Neuronal stem cell (in vitro differentiated cells): ENCODE measurements at regions not wholly inside any gene's neighbourhood (a gene's known extent, or its start where the extent isn't known, plus 50 kb on each side); places are given as distances from the start of the nearest gene placed in this dataset.

ENCODE experiments used
- DNase-seq: peaks from one replicate; pipeline ENCODE4 v3.0.0-alpha.2; 2013; ENCODE audit warnings: low spot score
- H2AFZ ChIP-seq: one replicate; pipeline ENCODE4 v1.6.1; 2013; ENCODE audit warnings: mild to moderate bottlenecking, low read length, inconsistent platforms
- H2AK5ac ChIP-seq: 2 replicates; pipeline ENCODE4 v1.6.1; 2013; ENCODE audit warnings: low read depth, mild to moderate bottlenecking, inconsistent platforms, low read length, moderate library complexity, mixed read lengths
- H2BK120ac ChIP-seq: 2 replicates; pipeline ENCODE4 v1.6.1; 2013; ENCODE audit warnings: low read depth, mild to moderate bottlenecking, inconsistent platforms, low read length, moderate library complexity, mixed read lengths
- H2BK12ac ChIP-seq: one replicate; pipeline ENCODE4 v1.6.1; 2013; ENCODE audit warnings: low read length, inconsistent platforms
- H2BK15ac ChIP-seq: 2 replicates; pipeline ENCODE4 v1.6.1; 2013; ENCODE audit warnings: mild to moderate bottlenecking, low read length, inconsistent platforms, mixed read lengths
- H2BK5ac ChIP-seq: one replicate; pipeline ENCODE4 v1.6.1; 2013; ENCODE audit warnings: inconsistent platforms, mild to moderate bottlenecking, low read length, moderate library complexity
- H3K14ac ChIP-seq: one replicate; pipeline ENCODE4 v1.6.1; 2013; ENCODE audit warnings: low read length, inconsistent platforms
- H3K18ac ChIP-seq: 2 replicates; pipeline ENCODE4 v1.6.1; 2013; ENCODE audit warnings: low read length, inconsistent platforms
- H3K23ac ChIP-seq: 2 replicates; pipeline ENCODE4 v1.6.1; 2013; ENCODE audit warnings: low read depth, mild to moderate bottlenecking, mixed read lengths, low read length, inconsistent platforms; ENCODE audit not compliant: poor library complexity
- H3K27ac ChIP-seq: replicated peaks from 3 replicates; pipeline ENCODE4 v1.5.1; 2013; ENCODE audit warnings: low read length, inconsistent platforms
- H3K27me3 ChIP-seq, 3 experiments: 2 replicates each; pipeline ENCODE4 v1.6.1; 2013; ENCODE audit warnings: low read length in 3 of 3, mild to moderate bottlenecking in 2 of 3, inconsistent platforms in 1 of 3, low read depth in 1 of 3, mixed read lengths in 1 of 3, moderate library complexity in 1 of 3; ENCODE audit not compliant: control insufficient read depth in 3 of 3, insufficient read depth in 3 of 3
- H3K36me3 ChIP-seq, 2 donors: replicated peaks in 1 of 2; 2 replicates each; pipeline ENCODE4 v1.6.1; 2013; ENCODE audit warnings: low read length in 2 of 2; ENCODE audit not compliant: control insufficient read depth in 2 of 2, insufficient read depth in 2 of 2
- H3K4ac ChIP-seq: 2 replicates; pipeline ENCODE4 v1.6.1; 2013; ENCODE audit warnings: inconsistent platforms, mild to moderate bottlenecking, low read length, moderate library complexity
- H3K4me1 ChIP-seq, 2 donors: 1 replicate in 1 of 2; 2 replicates in 1 of 2; pipeline ENCODE4 v1.6.1; 2013; ENCODE audit warnings: low read length in 2 of 2, low read depth in 1 of 2; ENCODE audit not compliant: control insufficient read depth in 2 of 2, insufficient read depth in 1 of 2
- H3K4me2 ChIP-seq: one replicate; pipeline ENCODE4 v1.6.1; 2013; ENCODE audit warnings: mild to moderate bottlenecking, low read length, inconsistent platforms; ENCODE audit not compliant: insufficient read depth, poor library complexity, severe bottlenecking
- H3K4me3 ChIP-seq, 2 donors: 2 replicates each; pipeline ENCODE4 v1.5.1; 2013; ENCODE audit warnings: low read length in 2 of 2, mild to moderate bottlenecking in 2 of 2, inconsistent platforms in 1 of 2, moderate library complexity in 1 of 2
- H3K79me1 ChIP-seq: one replicate; pipeline ENCODE4 v1.6.1; 2013; ENCODE audit warnings: low read depth, mild to moderate bottlenecking, inconsistent platforms, low read length, moderate library complexity
- H3K9ac ChIP-seq: one replicate; pipeline ENCODE4 v1.6.1; 2013; ENCODE audit warnings: mild to moderate bottlenecking, low read depth, low read length, inconsistent platforms; ENCODE audit not compliant: poor library complexity
- H3K9me3 ChIP-seq, 2 donors: replicated peaks in 1 of 2; 2 replicates each; pipeline versions ENCODE3 to v1.6.1; 2013; ENCODE audit warnings: low read length in 2 of 2, mild to moderate bottlenecking in 2 of 2, inconsistent platforms in 1 of 2, low read depth in 1 of 2, mixed read lengths in 1 of 2, moderate library complexity in 1 of 2; ENCODE audit not compliant: control insufficient read depth in 2 of 2, insufficient read depth in 1 of 2
- H4K8ac ChIP-seq: one replicate; pipeline ENCODE4 v1.6.1; 2013; ENCODE audit warnings: low read depth, mild to moderate bottlenecking, inconsistent platforms, low read length, moderate library complexity
- H4K91ac ChIP-seq: one replicate; pipeline ENCODE4 v1.6.1; 2013; ENCODE audit warnings: low read length, low read depth, mild to moderate bottlenecking, inconsistent platforms; ENCODE audit not compliant: poor library complexity
- WGBS, 2 donors: extraction: QIAGEN DNeasy Blood & Tissue Kit; methylation state at CpG; one replicate each; pipeline ENCODE4 v1.1.7; 2013; ENCODE audit warnings: missing lambda C conversion rate in 2 of 2, mixed read lengths in 1 of 2; ENCODE audit not compliant: insufficient read length in 2 of 2, insufficient replicate concordance in 1 of 2; ENCODE audit errors: extremely low coverage in 2 of 2; 5-methylcytosine and 5-hydroxymethylcytosine counted together

- no peak overlapping the region for H2BK5ac ChIP-seq
- no peak overlapping the region for H3K23ac ChIP-seq
- no peak overlapping the region for H3K4ac ChIP-seq
- no peak overlapping the region for H2BK12ac ChIP-seq
- no peak overlapping the region for H2BK15ac ChIP-seq
- no peak overlapping the region for H3K27ac ChIP-seq
- H3K4me3 ChIP-seq: no peak overlapping the region
- no CpG with 5 or more reads among the region's 1 CpG for WGBS, 2 donors
- peaks cover 0 to 15% of the 10 kb centered on the region in 2 donors for H3K9me3 ChIP-seq
- H4K91ac ChIP-seq: no peak overlapping the region
- no peak overlapping the region for H4K8ac ChIP-seq
- H3K4me2 ChIP-seq: no peak overlapping the region
- no peak overlapping the region for H3K18ac ChIP-seq
- H3K14ac ChIP-seq: no peak overlapping the region
- peaks cover 0 to 6% of the 10 kb centered on the region in 2 donors for H3K4me1 ChIP-seq
- peaks cover 0 to 50% of the 10 kb centered on the region in 2 donors for H3K36me3 ChIP-seq
- no peak overlapping the region for H2AFZ ChIP-seq
- H2AK5ac ChIP-seq: no peak overlapping the region
- no peak overlapping the region for H2BK120ac ChIP-seq
- no peaks in the 10 kb centered on the region for H3K79me1 ChIP-seq
- no peak overlapping the region for H3K9ac ChIP-seq
- no peaks in the 10 kb centered on the region for H3K27me3 ChIP-seq
- no peak for DNase-seq
Observed at GRCh38 chr15:93557696-93558095, 468.7 kb upstream of the RGMA start.

DNA sequence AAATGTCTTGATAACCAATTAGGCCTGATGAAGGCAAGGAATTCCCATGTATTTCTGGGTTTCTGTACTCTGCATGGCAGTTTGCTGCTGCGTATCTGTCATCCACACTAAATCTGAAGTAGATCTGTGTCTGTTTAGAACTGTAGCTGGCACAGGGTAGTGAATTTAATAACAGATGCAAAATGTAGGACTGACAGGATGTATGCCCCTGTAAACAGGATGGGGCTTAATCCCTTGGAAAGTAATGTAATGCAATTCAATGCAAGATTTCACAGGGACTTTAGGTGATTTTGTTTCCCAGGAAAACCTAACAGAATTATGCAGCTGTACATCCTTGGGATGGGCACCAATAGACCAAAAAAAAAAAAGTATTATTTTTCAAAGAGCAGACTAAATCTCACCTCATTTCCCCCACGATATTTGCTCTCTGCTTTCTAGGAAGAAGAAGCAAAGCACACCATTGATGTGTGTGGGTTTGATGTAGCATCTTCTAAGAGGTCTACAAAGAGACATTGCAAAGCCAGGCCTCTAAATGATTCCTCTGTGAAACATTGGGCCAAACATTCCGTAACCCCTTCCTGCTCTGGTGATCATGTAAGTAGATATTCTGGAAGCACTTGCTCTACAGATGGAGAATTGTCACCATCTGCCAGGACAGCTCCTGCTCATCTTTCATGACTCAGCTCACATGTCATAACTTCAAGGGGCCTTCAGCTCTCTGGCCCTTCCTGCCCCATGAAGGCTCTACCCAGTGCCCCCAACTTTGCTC is 464.3 kb upstream of the RGMA start:
- Histone ChIP-seq H3K79me1 (no peaks in the 10 kb centered on the region), H3K9ac (no peak overlapping the region), H2BK5ac (no peak overlapping the region), H2BK120ac (no peak overlapping the region), H2AFZ (no peak overlapping the region), H3K23ac (no peak overlapping the region), H3K4me1 (no peaks in the 10 kb centered on the region), H3K18ac (no peak overlapping the region), H3K9me3 (peaks cover 0 to 7% of the 10 kb centered on the region in 2 donors), H3K36me3 (peaks cover 0 to 25% of the 10 kb centered on the region in 2 donors), H4K8ac (no peak overlapping the region), H2BK12ac (no peak overlapping the region), H3K4ac (no peak overlapping the region), H3K14ac (no peak overlapping the region), H4K91ac (no peak overlapping the region), H3K4me2 (no peak overlapping the region), H3K27ac (no peak overlapping the region), H2AK5ac (no peak overlapping the region), H3K4me3 (no peak overlapping the region), H3K27me3 (no peaks in the 10 kb centered on the region), H2BK15ac (no peak overlapping the region)
- no peak for DNase-seq
- no CpG with 5 or more reads among the region's 3 CpGs for WGBS, 2 donors

DNA sequence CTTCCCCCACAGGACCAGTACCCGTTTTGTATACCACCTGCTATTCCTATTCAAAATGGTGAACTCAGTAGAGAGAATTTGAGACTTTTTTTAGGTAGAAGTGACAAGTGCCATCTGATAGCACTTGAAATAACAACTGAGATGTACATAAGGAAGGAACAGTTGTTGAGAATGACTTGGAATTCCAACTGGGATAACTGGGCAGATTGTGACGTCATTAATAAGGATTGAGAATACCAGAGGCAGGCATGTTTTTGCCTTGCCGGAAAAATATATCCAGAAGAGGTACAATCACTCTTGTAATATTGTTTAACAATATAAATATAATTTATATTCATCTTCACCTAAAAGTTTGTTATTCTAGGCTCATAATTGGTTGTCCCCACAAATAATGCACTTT is 454.1 kb upstream of the RGMA start:
- Histone ChIP-seq H2BK15ac (no peak overlapping the region), H3K4me2 (no peak overlapping the region), H3K27ac (no peak overlapping the region), H2BK120ac (no peak overlapping the region), H2AFZ (no peak overlapping the region), H3K9ac (no peak overlapping the region), H4K91ac (no peak overlapping the region), H2AK5ac (no peak overlapping the region), H3K4me1 (no peaks in the 10 kb centered on the region), H3K18ac (no peak overlapping the region), H4K8ac (no peak overlapping the region), H3K79me1 (no peaks in the 10 kb centered on the region), H3K23ac (no peak overlapping the region), H3K27me3 (no peaks in the 10 kb centered on the region), H2BK5ac (no peak overlapping the region), H3K4me3 (no peak overlapping the region), H3K9me3 (peaks cover 0 to 8% of the 10 kb centered on the region in 2 donors), H3K36me3 (peaks cover 4 to 34% of the 10 kb centered on the region in 2 donors), H3K14ac (no peak overlapping the region), H2BK12ac (no peak overlapping the region), H3K4ac (no peak overlapping the region)
- WGBS, 2 donors: no CpG with 5 or more reads among the region's 3 CpGs
- no peak for DNase-seq

DNA sequence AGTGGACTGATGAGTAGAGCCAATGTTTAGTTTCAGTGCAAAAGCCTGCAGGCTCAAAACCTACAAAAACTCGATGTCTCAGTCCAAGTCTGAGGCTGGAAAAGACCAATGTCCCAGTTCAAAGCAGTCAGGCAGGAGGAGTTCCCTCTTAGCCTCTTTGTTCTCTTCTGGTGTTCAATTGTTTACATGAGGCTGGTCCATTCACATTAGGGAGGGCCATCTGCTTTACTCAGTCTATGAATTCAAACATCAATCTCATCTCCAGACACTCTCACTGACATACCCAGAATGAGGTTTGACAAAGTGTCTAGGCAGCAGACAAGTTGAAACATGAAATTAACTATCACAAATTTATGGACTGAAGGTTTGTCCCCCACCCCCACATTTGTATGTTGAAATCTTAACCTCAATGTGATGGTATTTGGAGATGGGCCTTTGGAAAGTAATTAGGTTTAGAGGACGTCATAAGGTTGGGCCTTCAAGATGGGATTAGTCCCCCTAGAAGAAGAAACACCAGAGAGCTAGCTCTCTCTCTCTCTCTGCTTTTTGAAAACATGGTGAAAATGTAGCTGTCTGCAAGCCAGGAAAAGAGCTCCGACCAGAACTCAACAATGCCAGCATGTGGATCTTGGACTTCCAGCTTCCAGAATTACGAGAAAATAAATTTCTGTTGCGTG is 438.5 kb upstream of the RGMA start:
- Histone ChIP-seq H3K14ac (no peak overlapping the region), H2BK120ac (no peak overlapping the region), H2BK15ac (no peak overlapping the region), H3K4me1 (peaks cover 4 to 5% of the 10 kb centered on the region in 2 donors), H3K23ac (no peak overlapping the region), H2AK5ac (no peak overlapping the region), H3K4ac (no peak overlapping the region), H3K79me1 (no peaks in the 10 kb centered on the region), H4K8ac (no peak overlapping the region), H3K4me3 (no peak overlapping the region), H3K36me3 (peaks cover 0 to 19% of the 10 kb centered on the region in 2 donors), H3K18ac (no peak overlapping the region), H3K4me2 (no peak overlapping the region), H3K9ac (no peak overlapping the region), H3K9me3 (peaks cover 0 to 2% of the 10 kb centered on the region in 2 donors), H2BK5ac (no peak overlapping the region), H2AFZ (peak overlapping the region; percentile 21), H4K91ac (no peak overlapping the region), H2BK12ac (no peak overlapping the region), H3K27me3 (no peaks in the 10 kb centered on the region), H3K27ac (no peak overlapping the region)
- DNase-seq: no peak
- no CpG with 5 or more reads among the region's 5 CpGs for WGBS, 2 donors
